GM10248 (cell line): ENCODE measurements at regions not wholly inside any gene's neighbourhood (a gene's known extent, or its start where the extent isn't known, plus 50 kb on each side); places are given as distances from the start of the nearest gene placed in this dataset.

Experiments
- CTCF ChIA-PET: fragments of 300-600 bp; sonication (Branson Sonifier 250); formaldehyde crosslinking; extraction: SDS; loops from one replicate; lab custom pipeline; 2021; ENCODE audit warnings: antibody characterized with exemption; lab: Yijun Ruan, JAX
- POLR2A ChIA-PET: fragments of 350-650 bp; sonication (Branson Sonifier 250); formaldehyde crosslinking; extraction: SDS; loops from one replicate; lab custom pipeline; 2020; ENCODE audit warnings: antibody characterized with exemption; lab: Yijun Ruan, JAX
- DNase-seq: peaks from one replicate; pipeline ENCODE4 v3.0.0; 2012; ENCODE audit errors: extremely low spot score
- TF ChIP-seq, protein P1 (sequence below): IDR thresholded peaks from 2 replicates; pipeline ENCODE4 v1.5.1; 2012; ENCODE audit warnings: mild to moderate bottlenecking, low read depth; ENCODE audit errors: extremely low read depth, missing control alignments, control extremely low read depth

GRCh38 chr1:221371705-221372104 is 370.2 kb downstream of the DUSP10 start:
- TF ChIP-seq, protein P1, sequence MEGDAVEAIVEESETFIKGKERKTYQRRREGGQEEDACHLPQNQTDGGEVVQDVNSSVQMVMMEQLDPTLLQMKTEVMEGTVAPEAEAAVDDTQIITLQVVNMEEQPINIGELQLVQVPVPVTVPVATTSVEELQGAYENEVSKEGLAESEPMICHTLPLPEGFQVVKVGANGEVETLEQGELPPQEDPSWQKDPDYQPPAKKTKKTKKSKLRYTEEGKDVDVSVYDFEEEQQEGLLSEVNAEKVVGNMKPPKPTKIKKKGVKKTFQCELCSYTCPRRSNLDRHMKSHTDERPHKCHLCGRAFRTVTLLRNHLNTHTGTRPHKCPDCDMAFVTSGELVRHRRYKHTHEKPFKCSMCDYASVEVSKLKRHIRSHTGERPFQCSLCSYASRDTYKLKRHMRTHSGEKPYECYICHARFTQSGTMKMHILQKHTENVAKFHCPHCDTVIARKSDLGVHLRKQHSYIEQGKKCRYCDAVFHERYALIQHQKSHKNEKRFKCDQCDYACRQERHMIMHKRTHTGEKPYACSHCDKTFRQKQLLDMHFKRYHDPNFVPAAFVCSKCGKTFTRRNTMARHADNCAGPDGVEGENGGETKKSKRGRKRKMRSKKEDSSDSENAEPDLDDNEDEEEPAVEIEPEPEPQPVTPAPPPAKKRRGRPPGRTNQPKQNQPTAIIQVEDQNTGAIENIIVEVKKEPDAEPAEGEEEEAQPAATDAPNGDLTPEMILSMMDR, result no peak
- ChIA-PET POLR2A (no interaction called here), CTCF (interaction anchor here (1.1 to 1.5 kb wide), 2 partner anchors 9 to 16 kb away, joined by 3 to 5 read pairs; no protein-coding TSS in a partner anchor)
- no peak for DNase-seq

- TF ChIP-seq, protein P1, result no peak
- ChIA-PET CTCF (interaction anchor here (0.9 to 1.2 kb wide), 2 partner anchors 8 to 11 kb away, joined by 3 read pairs; no protein-coding TSS in a partner anchor), POLR2A (no interaction called here)
- no peak for DNase-seq
These were observed 368.1 kb downstream of the DUSP10 start for GRCh38 chr1:221373795-221374194.

DNA sequence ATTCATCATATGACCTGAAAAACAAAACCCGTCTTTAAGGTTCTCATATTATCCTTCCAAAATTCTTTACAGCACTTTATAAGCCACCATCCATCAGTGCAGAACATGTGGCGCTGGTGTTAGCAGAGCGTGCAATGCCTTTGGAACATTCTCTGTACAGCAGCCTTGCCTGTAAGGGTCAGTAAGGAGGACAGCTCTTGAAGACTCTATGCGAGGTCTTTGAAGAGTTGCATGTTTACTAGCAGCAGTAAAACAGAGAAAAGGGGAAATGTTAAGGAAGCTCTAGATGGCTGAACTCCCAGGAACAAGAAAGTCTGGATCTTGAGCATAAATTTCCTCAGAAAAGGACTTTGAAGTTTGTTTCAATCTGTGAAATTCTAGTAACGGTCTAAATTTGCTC is 365.6 kb downstream of the DUSP10 start:
- CTCF ChIA-PET, result no interaction called here
- TF ChIP-seq, protein P1, result no peak

DNA sequence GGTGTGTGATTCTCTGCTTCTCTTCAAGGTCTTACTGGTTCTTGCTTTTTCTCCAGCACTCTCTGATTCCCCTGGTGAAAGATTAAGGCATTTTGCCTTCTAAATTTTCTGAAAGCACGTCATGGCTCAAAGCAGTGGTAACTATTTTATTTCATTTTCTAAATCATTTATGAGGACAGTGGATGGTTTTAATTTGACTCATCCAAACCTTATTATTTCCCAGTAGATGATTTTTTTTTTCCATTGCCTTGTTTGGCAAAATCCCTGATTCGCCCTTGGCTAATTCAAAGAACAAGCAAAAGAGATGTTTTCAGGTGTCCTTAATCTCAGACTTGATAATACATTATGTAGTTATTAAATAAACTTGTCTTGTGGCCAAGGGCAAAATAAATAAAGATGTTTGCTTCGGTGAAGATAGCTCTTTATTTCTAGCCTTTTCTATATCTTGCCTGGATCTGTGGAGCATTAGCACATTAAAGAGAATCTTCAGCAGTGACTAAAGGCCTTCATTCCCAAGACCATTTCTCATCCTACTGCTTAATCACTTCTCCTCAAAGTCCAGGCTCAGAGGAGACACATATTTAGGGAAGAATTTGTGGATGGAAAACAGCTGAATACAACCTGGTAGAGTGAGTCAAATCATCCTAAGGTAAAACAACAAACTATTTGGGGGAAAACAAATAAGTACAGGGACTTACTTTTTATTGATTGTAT is 359.8 kb downstream of the DUSP10 start:
- DNase-seq, result no peak
- TF ChIP-seq, protein P1, result no peak
- ChIA-PET POLR2A (no interaction called here), CTCF (interaction anchor here (1.0 kb wide), 2 partner anchors 9 to 12 kb away, joined by 3 read pairs; no protein-coding TSS in a partner anchor)

More for the DNA sequence above, 365.6 kb downstream of the DUSP10 start:
- POLR2A ChIA-PET, result no interaction called here
- DNase-seq, result no peak

DNA sequence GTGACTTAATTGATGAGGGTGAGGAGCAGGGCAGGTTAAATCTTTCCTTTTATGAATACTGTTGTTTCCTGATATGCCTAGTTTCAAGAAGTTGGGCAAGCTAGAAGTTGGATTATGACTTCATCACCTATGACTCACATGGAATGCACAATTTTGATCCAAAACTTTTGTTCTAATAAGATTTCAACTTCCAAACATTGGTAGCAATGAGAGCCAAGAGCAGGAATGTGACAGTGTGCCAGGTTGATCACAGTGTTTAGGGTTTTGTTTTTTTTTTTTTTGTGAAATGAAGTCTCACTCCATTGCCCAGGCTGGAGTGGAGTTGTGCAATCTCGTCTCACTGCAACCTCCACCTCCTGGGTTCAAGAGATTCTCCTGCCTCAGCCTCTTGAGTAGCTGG is 349.4 kb downstream of the DUSP10 start:
- TF ChIP-seq, protein P1, result no peak
- CTCF ChIA-PET, result no interaction called here
- POLR2A ChIA-PET, result no interaction called here
- no peak for DNase-seq

DNA sequence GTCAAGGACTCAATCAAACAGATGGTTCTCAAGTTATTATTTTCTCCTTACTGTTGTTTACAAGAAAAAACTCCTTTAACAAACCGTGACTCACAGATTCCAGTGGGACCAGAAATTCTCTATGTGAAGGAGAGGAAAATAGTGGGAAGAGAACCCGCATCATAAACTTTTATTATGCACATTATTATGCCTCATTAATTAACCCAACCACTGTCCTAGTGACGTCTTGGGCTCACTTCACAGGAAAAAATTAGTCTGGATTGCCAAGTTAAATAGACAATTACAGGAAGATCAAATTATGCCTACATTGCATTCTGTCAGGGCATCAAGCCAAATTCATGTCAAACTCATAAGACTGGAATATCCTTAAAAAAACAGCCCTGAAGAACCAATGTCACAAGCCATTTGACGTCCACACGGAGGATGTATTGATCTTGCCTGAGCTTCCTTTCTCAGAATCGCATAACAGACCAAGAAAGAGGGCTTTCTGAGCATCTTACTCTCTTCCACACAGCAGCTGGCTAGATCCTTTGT is 347.8 kb downstream of the DUSP10 start:
- DNase-seq, result no peak

More for the DNA sequence above, 347.8 kb downstream of the DUSP10 start:
- POLR2A ChIA-PET, result no interaction called here
- TF ChIP-seq, protein P1, result no peak
- CTCF ChIA-PET, result interaction anchor here (0.8 to 1.9 kb wide), 3 partner anchors 12 to 41 kb away, joined by 3 to 5 read pairs (median 5); no protein-coding TSS in a partner anchor
